NCI-H524 treated with DMSO at 0.1 percent for 48 hours (cell line): ENCODE measurements at regions not wholly inside any gene's neighbourhood (a gene's known extent, or its start where the extent isn't known, plus 50 kb on each side); places are given as distances from the start of the nearest gene placed in this dataset.
"Not testable (repeated sequence)": the region's sequence is repeated elsewhere in the genome, so short reads cannot be mapped to it uniquely, and the experiment has no call there.

Experiments used
- DNase-seq: peaks from one replicate; lab custom pipeline; 2025; lab: John Stamatoyannopoulos, UW

DNA sequence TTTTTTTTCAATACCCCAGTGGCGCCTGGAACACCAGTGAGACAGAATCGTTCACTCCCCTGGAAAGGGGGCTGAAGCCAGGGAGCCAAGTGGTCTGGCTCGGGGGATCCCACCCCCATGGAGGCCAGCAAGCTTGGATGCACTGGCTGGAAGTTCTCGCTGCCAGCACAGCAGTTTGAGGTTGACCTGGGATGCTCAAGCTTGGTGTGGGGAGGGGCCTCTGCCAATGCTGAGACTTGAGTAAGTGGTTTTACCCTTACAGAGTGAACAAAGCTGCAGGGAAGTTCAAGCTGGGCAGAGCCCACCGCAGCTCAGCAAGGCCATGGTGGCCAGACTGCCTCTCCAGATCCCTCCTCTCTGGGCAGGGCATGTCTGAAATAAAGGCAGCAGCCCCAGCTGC, 276.2 kb upstream of the CNTN6 start:
- DNase-seq = no peak

DNA sequence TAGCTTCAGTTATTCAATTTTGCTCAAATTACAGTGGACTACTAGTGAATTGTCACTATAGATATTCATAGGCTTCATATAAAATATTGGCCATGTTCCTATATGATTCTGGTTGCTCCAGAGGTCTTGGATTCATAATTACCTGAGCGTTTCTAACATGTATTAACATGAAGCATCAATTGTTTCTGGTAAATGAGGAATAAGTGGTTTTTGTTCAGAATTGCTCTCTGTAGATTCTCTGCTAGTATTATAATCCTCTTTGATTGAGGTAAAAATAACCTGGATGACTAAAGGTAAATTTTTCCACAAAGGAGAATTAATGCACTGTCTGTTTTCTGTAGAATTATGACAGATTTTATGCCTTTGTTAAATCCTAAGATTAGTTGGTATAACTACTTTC, 258.1 kb upstream of the CNTN6 start:
- DNase-seq = no peak

DNA sequence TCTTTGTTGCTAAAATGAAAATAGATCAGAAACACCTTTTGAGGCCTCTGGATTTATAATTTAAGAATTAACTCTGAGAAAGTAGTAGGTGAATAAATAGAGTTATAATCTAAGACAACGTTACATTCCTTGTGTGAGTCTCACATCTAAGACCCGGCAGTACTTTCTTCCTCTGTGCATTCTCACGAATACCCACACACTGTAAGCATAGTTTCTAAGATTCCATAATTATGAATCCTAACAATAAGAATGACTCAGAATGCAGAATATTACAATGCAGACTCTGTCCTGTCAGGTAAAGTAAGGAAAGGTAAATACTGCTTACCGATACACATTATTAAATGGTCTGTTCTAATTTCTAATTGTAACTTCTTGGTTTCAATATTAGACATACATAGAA, 257.7 kb upstream of the CNTN6 start:
- no peak for DNase-seq

DNA sequence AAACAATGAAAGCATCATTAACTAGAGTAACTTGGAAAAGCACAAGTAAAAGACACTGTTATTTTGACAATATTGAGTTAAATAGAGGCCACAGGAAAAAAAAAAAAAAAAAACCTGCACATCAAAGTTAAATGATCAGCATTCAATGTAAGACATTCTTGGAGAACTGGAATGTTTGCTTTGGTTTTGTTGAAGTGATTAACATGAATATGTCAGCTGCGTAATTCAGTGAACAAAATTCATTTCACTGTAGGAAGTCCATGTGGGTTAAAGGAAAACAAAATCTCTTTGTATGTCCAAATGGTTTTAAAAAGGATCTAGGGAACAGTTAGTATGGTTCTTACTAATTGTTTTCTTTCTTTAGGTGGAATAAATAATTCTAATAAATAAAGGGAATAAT, 252.8 kb upstream of the CNTN6 start:
- no peak for DNase-seq

DNA sequence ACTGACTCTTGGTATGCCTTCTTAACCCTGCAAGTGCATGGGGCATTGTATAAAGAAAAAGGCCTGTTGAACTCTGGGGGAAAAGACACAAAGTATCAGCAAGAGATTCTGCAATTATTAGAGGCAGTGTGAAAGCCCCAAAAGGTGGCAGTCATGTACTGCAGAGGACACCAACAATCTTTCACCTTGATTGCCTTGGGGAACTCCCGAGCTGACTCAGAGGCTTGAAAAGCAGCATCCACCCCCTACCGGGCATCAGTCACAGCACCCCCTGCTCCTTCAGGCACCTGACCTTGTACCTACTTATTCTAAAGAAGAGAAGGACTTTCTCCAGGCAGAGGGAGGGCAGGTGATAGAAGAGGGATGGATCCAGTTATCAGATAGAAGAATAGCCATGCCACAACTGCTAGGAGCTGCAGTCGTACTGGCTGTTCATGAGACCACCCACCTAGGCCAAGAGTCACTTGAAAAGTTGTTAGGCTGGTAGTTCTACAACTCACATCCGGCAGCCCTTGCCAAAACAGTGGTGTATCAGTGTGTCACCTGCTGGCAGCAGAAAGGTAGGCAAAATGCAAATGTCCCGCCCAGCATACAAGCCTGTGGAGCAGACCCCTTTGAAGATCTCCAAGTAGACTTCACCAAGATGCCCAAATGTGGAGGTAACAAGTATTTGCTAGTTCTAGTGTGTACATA, 241.6 kb upstream of the CNTN6 start:
- no peak for DNase-seq

DNA sequence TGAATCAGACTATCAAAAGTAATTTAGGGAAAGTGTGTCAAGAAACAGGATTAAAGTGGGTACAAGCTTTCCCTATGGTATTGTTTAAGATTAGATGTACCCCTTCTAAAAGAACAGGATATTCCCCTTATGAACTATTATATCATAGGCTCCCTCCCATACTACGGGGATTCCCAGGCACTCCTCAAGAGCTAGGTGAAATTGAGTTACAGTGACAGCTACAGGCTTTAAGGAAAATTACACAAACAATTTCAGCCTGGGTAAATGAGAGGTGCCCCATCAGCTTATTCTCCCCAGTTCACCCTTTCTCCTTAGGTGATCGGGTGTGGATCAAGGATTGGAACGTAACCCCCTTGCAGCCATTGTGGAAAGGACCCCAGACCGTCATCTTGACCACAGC, 240.8 kb upstream of the CNTN6 start:
- DNase-seq = no peak

DNA sequence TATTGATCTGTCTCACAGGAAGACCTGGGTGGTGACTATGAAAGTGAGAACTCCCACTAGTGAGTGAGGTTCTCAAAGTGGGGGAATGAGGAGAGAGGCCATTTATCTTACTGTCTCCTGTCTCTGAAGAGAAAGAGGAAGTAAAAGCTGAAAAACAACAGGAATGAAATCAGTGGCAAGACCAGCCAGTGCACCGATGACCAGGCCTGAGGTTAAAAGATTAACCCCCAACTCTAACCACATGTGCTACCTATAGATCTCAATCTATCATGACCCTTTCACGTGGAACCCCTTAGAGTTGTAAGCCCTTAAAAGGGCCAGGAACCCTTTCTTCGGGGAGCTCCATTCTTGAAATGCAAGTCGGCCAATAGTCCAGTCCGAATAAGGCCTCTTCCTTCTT, 239.3 kb upstream of the CNTN6 start:
- DNase-seq = no peak

DNA sequence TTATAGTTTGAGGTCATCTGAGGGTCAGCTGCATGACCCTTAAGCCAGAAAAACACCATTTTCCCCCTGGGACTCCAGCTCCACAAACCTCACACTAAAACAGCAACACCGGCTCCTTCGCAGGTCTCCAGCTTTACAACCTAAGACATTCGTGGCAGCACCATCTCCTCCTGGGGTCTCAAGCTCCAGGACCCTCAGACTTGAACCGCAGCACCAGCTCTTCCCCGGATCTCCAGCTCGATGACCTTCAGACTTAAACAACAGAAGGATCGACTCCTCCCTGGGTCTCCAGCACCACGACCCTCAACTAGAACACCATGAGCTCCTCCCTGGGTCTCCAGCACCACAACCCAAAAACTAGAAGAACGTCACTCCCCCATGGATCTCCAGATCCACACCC, 233.7 kb upstream of the CNTN6 start:
- no peak for DNase-seq

DNA sequence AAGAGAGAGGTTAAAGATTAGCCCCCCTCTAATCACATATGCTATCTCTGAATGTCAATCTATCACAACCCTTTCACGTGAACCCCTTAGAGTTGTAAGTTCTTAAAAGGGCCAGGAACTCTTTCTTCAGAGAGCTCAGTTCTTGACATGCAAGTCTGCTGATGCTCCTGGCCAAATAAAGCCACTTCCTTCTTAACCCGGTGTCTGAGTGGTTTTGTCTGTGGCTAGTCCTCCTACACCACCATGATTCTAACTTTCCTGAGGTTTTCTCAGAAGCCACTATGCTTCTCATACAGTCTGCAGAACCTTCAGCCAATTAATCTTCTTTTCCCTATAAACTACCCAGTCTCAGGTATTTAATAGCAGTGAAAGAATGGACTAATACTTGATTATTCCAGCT, 231.1 kb upstream of the CNTN6 start:
- DNase-seq = no peak

DNA sequence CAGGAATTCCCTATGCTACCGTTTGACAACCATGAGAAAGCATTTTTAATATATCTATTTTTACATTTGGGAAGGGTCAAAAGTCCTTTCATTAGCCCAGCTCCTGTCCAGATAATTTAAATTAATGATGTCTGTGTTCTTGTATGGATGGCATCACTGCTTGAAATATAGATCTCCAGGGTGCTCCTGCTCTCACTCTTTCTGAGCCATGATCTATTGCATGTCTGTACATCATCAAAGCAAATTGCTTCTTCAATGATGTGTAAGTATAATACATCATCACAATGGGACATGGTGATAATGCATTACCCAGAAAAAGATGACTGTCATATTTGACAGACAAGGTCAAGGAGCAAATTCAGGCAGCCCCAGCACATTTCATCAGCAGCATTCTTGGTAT, 223.6 kb upstream of the CNTN6 start:
- DNase-seq = no peak

DNA sequence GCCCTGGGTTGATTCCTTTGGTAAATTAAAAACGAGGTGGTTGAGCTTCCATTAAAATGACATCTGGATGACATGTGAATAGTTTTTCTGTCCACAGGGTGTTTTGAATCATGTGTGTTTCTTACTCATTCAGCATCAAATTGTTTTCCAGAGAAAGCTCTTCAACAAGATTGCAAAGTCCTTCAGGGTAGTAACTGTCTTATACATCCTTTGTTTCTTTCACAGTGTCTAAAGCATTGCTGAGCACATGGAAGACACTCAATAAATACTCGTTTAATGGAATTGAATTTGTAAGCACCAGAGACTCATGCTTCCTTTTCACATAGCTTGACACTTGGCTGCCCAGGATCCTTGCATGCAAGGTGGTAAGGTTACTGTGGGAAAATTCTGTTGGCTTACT, 223.1 kb upstream of the CNTN6 start:
- no peak for DNase-seq

DNA sequence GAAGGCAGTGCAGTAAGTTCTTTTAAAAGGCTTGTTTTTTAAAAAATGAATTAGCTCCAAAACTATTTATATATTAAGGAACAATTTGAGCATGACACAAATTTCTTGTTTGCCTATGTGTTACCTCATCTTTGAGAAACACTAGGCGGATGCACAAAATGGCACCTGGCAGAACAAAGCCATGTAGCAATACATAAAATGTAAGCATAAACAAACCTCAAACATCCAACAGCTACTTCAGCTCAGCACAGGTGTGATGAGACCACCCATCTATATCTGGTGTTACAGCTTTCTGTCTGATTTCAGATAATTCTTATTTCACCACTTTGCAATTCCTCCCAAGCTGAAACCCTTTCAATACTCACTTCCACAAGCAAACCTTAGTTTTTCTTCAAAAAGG, 221.2 kb upstream of the CNTN6 start:
- no peak for DNase-seq

DNA sequence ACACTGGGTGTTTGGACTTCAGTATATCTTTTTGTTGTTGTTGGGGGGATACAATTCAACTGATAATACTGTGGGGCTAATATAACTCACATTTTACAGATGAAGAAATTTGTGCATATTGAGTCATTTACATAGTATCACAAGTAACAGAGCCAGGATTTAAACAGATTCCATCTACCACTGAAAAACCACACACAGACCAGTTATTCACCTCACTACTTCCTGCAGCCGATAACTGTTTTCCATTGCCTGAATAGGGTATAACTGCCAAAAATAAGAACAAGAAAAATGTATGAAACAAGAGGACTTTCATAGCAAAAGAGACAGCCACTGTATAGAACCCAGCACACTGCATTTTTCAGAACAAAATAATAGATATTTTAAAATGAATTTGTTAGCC, 215.8 kb upstream of the CNTN6 start:
- no peak for DNase-seq

DNA sequence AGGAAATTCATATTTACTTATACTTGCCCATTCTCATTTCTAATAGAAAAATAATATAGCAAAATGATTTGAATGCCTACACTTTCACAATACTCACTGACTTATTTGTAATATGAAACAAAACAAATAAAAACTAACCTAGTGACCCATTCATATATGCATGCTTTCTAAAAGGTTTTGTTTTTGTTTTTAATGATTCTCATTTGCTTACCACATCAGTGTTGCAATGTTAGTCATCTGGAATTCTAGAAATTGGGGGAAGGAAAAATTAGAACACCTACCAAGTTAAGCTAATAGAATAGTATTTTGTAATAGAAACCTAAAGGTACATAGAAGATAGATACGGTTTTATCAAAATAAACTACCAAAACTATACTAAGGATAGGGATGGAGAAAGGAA, 214.1 kb upstream of the CNTN6 start:
- DNase-seq = no peak

DNA sequence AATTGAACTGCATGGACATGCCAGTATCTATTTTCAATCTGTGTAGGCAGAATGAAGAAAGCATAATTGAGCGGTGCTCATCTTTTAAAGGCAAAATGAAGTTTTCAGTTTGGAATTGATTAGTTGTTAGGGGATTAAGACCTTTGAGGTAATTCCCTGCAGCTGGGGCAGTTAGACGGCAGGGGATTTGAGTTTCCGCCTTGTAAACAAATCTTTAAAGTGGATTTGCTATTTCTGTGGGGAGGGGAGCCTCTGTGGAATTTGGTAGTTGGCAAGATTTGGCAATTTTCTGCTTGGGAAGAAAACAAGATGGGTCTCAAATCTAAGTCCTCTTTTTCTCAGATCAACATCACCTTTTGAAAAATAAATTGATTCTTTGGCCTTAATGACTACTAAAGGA, 212.5 kb upstream of the CNTN6 start:
- DNase-seq = no peak

DNA sequence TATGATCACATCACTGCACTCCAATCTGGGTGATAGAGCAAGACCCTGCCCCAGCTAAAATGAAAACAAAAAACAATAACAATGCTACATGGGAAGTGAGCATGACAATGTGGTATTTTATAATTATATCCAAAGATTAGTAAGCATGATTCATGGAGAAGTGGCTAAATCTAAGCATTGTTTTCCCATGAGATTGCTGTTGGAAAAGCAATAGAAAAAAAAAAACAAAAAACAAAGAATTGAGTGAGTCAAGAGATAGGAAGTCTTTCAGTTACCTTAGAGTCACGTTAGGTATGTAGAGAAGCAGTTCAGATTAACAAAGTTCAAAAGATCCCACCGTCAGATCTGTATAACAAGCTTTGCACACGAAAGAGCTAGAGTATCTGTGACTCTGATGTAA, 210.3 kb upstream of the CNTN6 start:
- DNase-seq = no peak

DNA sequence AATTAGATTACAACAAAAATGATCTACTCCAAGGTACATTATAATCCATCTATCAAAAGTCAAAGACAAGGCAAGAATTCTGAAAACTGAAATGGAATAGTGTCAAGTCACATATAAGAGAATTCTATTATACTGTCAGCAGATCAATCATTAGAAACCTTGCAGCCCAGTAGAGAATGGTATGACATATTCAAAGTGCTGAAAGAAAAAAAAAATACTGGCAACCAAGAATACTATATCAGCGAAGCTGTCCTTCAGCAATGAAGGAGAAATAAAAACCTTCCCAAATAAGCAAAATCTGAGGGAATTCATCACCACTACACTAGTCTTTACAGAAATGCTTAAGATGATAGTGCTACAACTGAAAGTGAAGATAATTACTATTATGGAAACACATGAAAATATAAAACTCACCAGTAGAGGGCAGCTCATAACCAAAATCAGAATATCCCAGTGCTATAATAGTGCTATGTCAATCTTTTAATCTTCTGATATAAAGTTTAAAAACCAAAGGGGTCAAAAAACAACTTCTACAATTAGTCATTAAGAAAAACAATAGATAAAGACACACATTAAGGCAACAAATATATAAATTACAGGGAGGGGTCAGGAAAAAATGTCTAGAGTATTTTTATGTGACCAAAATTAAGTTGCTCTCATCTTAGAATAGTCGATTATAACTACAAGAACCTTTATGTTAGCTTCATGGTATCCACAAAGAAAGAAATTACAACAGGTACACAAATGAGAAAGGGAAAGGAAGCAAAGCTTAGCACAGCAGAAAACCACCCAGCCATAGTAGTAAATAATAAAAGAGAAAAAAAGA, 190.7 kb upstream of the CNTN6 start:
- no peak for DNase-seq

DNA sequence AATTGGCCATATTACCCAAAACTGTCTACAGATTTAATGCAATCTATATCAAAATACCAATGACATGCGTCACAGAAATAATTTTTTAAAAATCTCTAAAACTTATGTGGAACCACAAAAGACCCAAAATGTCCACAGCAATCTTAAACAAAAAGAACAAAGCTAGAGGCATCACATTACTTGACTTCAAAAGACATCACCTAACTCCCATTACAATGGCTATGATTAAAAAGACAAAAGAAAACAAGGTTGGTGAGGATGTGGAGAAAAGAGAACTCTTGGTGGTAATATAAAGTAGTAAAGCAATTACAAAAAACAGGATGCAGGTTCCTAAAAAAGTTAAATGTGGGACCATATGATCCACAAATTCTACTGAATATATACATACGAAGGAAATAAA, 187.6 kb upstream of the CNTN6 start:
- DNase-seq = no peak

DNA sequence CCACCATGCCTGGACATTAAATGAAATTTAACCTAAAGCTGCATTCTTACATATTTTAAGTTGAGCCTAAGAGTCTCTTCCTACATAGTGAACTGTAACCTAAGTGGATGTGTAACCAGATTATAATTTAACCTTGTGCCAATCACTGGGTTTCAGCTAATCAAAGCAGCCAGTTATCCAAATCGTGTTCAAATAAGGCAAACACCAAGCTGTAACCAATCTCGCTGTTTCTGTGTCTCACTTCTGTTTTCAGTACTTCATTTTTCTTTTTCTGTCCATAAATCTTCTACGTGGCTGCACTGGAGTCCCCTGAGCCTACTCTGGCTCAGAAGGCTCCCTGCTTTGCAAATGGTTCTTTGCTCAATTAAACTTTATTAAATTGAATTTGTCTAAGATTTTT, 186.1 kb upstream of the CNTN6 start:
- DNase-seq = no peak

DNA sequence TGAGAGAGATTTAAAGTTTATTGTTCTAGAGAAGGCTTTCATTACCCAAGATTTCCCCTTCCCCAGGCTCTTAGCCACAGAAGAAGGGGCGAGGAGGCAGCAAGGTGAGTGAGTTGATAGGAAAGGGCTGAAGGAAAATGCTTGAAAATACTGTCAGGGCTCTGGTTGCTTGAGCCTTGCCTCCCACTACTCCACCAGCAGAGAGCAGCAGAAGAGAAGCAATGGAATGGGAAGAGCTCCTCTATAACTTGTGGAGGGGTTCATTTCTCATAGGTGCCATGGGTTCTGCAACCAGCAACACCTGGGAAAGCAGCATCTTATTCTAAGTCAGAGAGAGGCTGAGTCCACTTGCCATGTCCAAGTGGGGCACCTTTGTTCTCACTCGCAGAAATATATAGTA, 184.0 kb upstream of the CNTN6 start:
- no peak for DNase-seq

DNA sequence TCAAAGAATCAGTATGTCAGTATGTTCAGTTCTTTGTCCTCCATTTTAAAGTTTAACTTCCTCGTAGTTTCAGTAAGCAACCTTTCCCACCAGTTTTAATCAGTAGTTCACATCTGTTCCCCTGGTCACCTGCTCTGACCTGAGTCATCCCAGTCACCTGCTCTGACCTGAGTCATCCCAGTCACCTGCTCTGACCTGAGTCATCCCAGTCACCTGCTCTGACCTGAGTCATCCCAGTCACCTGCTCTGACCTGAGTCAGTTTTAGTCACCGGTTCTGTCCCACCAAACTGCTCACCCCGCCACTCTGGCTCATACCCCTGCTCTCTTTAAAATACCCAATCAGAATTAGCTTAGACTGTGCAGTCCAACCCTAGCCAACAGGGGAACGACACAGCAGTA, 180.1 kb upstream of the CNTN6 start:
- DNase-seq = not testable (repeated sequence)

DNA sequence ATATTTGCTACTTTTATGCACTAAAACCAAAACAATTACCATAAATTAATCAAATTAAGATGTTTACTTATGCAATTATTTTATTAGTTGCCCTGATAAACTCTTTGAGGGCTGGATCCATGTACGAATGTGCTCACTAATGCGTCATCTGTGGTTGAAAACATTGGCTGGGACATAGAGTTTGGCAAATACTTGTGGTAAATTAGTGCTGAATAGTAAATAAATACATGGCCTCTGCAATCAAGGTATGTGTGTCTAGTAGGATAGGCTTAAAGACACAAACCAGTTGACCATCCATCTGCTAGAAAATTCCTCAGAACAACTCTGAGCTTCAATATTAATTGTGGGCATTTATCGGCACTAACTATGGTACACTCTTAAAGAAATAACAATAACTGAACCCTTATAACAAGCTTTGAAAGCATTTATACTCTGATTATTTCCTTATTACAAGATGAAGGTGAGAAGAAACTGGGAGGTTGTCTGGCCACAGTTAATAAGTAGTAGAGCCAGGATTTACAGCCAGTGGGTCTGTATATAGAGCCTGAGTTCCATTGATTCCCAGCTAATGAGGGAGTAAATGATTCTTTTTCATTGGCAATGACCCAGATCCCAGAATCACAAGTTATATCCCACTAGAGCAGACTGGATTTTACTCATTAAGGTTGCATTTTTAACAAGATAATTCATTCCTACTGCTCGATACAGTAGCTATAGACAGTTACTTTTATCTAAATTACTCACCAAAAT, 169.5 kb upstream of the CNTN6 start:
- DNase-seq = no peak

DNA sequence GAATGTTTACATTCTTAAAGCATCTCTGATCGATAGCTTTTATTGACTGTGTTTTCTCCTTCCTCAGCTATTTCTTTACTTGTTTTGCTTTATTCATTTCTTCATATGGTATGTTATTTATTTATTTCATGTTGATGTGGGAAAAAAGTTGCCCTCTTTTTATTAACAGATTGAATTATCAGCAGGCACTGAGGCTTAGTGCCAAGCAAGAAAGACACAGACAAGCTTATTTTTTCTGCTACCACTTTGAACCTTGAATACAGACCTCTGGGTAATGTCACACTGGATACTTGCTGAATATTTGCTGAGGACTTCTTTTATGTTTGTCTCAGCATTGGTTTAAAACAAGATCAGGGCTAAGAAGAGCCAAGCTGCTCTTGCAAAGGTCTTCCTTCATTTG, 162.0 kb upstream of the CNTN6 start:
- no peak for DNase-seq
